ENCODE measurements at regions not wholly inside any gene's neighbourhood (a gene's known extent, or its start where the extent isn't known, plus 50 kb on each side); places are given as distances from the start of the nearest gene placed in this dataset.

- H3K27me3 ChIP-seq (ENCODE audit: control insufficient read depth, extremely low read depth, insufficient read depth, low read length) = no peaks in the 10 kb centered on the region
- no peaks in the 10 kb centered on the region for H3K9me3 ChIP-seq (ENCODE audit: control insufficient read depth, low read depth, low read length)
- no peak overlapping the region for H3K27ac ChIP-seq (ENCODE audit: control insufficient read depth, insufficient read depth, low read length)
- FAIRE-seq (no peak), DNase-seq (ENCODE audit: low read depth, low spot score) (no peak)
- no peaks in the 10 kb centered on the region for H3K79me2 ChIP-seq (ENCODE audit: control insufficient read depth, insufficient read depth, low read length)
- H3K9me1 ChIP-seq (ENCODE audit: control insufficient read depth, extremely low read depth, insufficient read depth, low read length) = no peaks in the 10 kb centered on the region
- no peaks in the 10 kb centered on the region for H4K20me1 ChIP-seq (ENCODE audit: control insufficient read depth, extremely low read depth, insufficient read depth, low read length)
- dilution Hi-C loops (cut with MboI; ENCODE audit: extremely low pct_ligation_motif_present, low sequenced_read_pairs) = no loop called here
- no peak overlapping the region for H3K4me3 ChIP-seq (ENCODE audit: control insufficient read depth in 2 of 3, extremely low read depth in 1 of 3, insufficient read depth in 2 of 3, low read depth in 1 of 3, low read length in 3 of 3)
- H3K4me1 ChIP-seq (ENCODE audit: control insufficient read depth, extremely low read depth, insufficient read depth, low read length) = no peaks in the 10 kb centered on the region
- TF ChIP-seq CTCF (optimal IDR thresholded peaks at IDR 0.05 in 1 of 3, IDR thresholded peaks at IDR 0.05 in 1 of 3, conservative IDR thresholded peaks at IDR 0.05 in 1 of 3; ENCODE audit: extremely low read depth in 1 of 3, insufficient read depth in 2 of 3, low read length in 3 of 3) (no peak), EZH2 (IDR thresholded peaks at IDR 0.05; ENCODE audit: low read length) (no peak)
- no peaks in the 10 kb centered on the region for H3K36me3 ChIP-seq (ENCODE audit: control insufficient read depth in 2 of 2, extremely low read depth in 1 of 2, insufficient read depth in 2 of 2, low read length in 2 of 2)
- H3K9ac ChIP-seq (ENCODE audit: control insufficient read depth, extremely low read depth, insufficient read depth, low read length) = no peak overlapping the region
- no peak overlapping the region for H2AFZ ChIP-seq (ENCODE audit: control insufficient read depth, low read length)
- no peak overlapping the region for H3K4me2 ChIP-seq (ENCODE audit: control insufficient read depth, extremely low read depth, insufficient read depth, low read depth, low read length)
These were observed 272.6 kb downstream of the GPM6A start for GRCh38 chr4:175539498-175539897.

GRCh38 chr4:175540151-175540550, 271.9 kb downstream of the GPM6A start:
- no peak for FAIRE-seq
- Histone ChIP-seq H3K4me3 (ENCODE audit: control insufficient read depth in 2 of 3, extremely low read depth in 1 of 3, insufficient read depth in 2 of 3, low read depth in 1 of 3, low read length in 3 of 3) (no peak overlapping the region), H4K20me1 (ENCODE audit: control insufficient read depth, extremely low read depth, insufficient read depth, low read length) (no peaks in the 10 kb centered on the region), H3K9ac (ENCODE audit: control insufficient read depth, extremely low read depth, insufficient read depth, low read length) (no peak overlapping the region), H3K79me2 (ENCODE audit: control insufficient read depth, insufficient read depth, low read length) (no peaks in the 10 kb centered on the region), H3K27ac (ENCODE audit: control insufficient read depth, insufficient read depth, low read length) (no peak overlapping the region), H3K36me3 (ENCODE audit: control insufficient read depth in 2 of 2, extremely low read depth in 1 of 2, insufficient read depth in 2 of 2, low read length in 2 of 2) (no peaks in the 10 kb centered on the region), H3K4me2 (ENCODE audit: control insufficient read depth, extremely low read depth, insufficient read depth, low read depth, low read length) (no peak overlapping the region), H3K4me1 (ENCODE audit: control insufficient read depth, extremely low read depth, insufficient read depth, low read length) (no peaks in the 10 kb centered on the region), H2AFZ (ENCODE audit: control insufficient read depth, low read length) (no peak overlapping the region), H3K9me1 (ENCODE audit: control insufficient read depth, extremely low read depth, insufficient read depth, low read length) (no peaks in the 10 kb centered on the region), H3K27me3 (ENCODE audit: control insufficient read depth, extremely low read depth, insufficient read depth, low read length) (no peaks in the 10 kb centered on the region), H3K9me3 (ENCODE audit: control insufficient read depth, low read depth, low read length) (no peaks in the 10 kb centered on the region)
- DNase-seq (ENCODE audit: low read depth, low spot score) = peak; percentile 1
- TF ChIP-seq CTCF (optimal IDR thresholded peaks at IDR 0.05 in 1 of 3, IDR thresholded peaks at IDR 0.05 in 1 of 3, conservative IDR thresholded peaks at IDR 0.05 in 1 of 3; ENCODE audit: extremely low read depth in 1 of 3, insufficient read depth in 2 of 3, low read length in 3 of 3) = no peak
- dilution Hi-C loops (cut with MboI; ENCODE audit: extremely low pct_ligation_motif_present, low sequenced_read_pairs) = no loop called here

All from keratinocyte (primary cell).